Choroid plexus epithelial cell (primary cell): ENCODE measurements at regions not wholly inside any gene's neighbourhood (a gene's known extent, or its start where the extent isn't known, plus 50 kb on each side); places are given as distances from the start of the nearest gene placed in this dataset.

ENCODE experiments used
- DNase-seq: peaks from one replicate; pipeline ENCODE4 v3.0.0-alpha.2; 2010; ENCODE audit warnings: low read depth
- H3K4me3 ChIP-seq: 2 replicates; pipeline ENCODE4 v1.5.1; 2011; ENCODE audit warnings: low read depth, mild to moderate bottlenecking, control low read depth, low read length, moderate library complexity
- TF ChIP-seq, protein P1 (sequence below): conservative IDR thresholded peaks from 2 replicates; pipeline ENCODE4 v1.5.1; 2011; ENCODE audit warnings: low read depth, mild to moderate bottlenecking, control low read depth, inconsistent platforms, low read length, moderate library complexity

DNA sequence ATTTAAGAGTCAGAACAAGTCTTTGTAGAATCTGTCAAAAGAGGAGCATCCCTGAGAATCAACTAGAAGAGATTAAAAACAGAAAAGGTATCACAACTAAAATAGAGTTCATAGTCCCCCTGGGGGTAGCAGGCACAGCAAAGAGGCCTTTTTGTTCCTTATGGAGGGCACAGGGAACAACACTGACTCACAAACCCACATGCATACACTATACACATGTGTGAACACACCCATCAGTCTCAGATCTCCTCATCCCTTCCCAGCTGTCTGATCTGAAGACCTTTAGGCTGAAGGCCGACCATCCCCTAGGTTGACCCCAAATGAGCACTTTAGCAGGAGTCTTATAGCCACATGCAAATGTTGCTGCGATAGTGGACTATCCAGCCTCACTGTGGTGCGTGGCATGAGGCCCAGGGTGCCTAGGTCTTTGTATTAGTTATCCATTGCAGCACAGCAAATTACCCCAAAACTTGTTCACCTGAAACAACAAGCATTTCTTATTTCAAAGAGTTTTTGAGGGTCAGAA, 236.7 kb upstream of the EGLN3 start:
- no peak overlapping the region for H3K4me3 ChIP-seq
- TF ChIP-seq, protein P1, sequence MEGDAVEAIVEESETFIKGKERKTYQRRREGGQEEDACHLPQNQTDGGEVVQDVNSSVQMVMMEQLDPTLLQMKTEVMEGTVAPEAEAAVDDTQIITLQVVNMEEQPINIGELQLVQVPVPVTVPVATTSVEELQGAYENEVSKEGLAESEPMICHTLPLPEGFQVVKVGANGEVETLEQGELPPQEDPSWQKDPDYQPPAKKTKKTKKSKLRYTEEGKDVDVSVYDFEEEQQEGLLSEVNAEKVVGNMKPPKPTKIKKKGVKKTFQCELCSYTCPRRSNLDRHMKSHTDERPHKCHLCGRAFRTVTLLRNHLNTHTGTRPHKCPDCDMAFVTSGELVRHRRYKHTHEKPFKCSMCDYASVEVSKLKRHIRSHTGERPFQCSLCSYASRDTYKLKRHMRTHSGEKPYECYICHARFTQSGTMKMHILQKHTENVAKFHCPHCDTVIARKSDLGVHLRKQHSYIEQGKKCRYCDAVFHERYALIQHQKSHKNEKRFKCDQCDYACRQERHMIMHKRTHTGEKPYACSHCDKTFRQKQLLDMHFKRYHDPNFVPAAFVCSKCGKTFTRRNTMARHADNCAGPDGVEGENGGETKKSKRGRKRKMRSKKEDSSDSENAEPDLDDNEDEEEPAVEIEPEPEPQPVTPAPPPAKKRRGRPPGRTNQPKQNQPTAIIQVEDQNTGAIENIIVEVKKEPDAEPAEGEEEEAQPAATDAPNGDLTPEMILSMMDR: no peak
- DNase-seq: no peak

DNA sequence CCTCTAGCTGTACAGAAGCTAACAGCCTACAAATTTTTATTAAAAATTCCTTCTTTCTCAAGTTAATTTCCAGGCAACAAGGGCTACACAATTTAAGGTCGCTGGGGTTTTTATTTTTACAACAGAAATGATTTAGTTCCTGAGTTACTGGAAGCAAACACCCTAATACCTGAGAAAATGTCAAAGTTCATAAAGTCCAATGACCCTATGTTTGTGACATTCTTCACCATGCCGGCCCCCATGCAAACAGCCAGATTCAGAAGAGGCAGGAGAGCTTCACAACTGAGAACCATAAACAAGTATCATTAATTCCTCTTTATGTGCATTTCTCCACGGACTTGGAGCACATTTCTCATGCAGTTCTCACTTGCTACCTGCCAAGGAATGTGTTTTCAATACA, 236.2 kb upstream of the EGLN3 start:
- H3K4me3 ChIP-seq: no peak overlapping the region
- TF ChIP-seq, protein P1: no peak
- DNase-seq: no peak

DNA sequence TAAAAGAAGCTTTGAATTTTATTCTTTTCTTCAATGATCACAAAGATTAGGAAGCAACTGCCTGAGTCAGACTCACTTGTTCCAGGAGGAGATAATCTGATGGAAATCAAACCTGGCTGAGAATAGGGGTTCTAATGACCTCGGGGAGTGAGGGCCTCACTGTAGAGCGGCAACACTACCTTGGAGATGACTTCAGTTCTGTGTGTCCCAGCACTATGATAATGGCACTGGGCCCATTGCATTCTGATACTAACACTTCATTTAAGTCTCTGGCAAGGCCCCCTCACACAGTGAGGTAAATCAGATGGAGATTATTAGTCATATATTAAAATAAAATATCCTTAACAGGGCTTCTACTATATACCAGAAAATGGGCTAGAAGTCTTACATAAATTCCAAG, 233.3 kb upstream of the EGLN3 start:
- no peak for DNase-seq
- H3K4me3 ChIP-seq: no peak overlapping the region
- TF ChIP-seq, protein P1: no peak

DNA sequence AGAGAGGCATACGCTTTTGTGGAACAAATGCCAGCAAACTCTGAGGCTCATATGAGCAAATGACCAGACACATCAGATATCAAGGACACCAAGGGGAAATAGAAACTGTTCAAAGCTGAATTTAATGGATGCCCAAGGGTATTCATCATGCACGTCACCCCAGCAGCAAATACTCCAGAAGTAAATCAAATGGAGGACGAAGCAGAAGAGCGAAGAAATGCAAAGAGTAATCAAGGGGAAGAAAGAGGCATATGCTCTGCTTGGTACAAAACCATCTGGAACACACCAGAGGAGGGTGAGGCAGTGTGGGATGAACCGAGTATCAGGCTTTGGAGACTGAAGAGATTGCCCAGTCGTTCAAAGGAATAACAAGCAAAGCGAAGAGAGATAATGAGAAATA, 232.6 kb upstream of the EGLN3 start:
- TF ChIP-seq, protein P1: no peak
- no peak overlapping the region for H3K4me3 ChIP-seq
- DNase-seq: no peak

DNA sequence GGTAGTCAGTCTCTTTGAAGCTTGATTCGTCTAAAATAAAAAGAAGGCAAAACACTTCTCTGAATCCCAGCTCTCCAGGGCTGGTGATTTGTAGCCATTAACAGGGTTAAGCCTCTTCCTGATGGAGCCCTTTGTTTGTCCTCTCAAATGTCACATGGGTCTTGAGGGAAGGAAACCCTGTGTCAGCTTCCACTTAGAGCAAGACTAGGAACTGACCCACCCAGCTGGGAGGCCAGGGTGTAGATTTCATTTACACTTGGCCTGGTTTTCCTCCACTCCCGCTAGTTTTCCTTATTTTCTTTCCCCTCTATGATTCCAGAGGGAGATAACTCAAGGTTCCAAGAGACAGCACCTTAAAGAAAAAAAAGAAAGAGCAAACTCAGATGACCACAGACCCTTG, 230.5 kb upstream of the EGLN3 start:
- TF ChIP-seq, protein P1: no peak
- H3K4me3 ChIP-seq: no peak overlapping the region
- DNase-seq: no peak

DNA sequence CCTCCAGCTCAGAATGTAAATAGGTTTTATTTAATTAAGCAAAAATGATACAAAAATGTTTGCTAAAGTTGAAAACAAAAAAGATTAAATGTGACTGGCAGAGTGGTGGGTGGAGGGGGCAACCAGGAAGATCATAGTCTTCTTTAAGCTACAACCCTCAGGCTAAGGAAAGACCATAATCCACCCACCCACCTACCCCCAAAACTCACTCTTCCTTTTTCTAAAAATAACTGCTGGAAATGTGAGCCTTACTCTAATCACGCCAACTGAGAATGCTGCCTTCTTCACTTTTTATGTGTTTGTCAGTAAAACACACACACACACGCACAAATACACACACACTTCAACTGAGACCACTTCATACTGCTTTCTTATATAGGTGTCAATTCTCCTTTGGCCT, 230.0 kb upstream of the EGLN3 start:
- TF ChIP-seq, protein P1: no peak
- no peak overlapping the region for H3K4me3 ChIP-seq
- no peak for DNase-seq

DNA sequence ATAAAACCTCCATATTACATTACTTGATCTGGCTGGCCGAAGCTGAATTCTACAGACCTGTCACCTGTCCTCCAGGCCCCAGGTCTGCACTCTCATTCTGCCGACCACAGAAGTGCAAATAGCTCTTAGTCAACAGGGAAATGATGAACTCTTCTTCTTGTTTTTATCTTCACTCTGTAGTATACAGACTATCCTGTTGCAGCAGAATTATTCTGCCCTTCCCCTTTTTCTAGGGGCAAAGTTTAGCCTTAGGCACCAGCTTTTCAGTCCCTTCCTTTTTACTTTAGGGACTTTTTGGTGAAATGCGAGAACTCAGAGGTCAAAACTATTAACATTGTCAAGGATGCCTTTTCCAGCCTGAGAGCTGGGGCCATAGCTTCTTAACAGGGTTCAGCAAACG, 229.6 kb upstream of the EGLN3 start:
- no peak overlapping the region for H3K4me3 ChIP-seq
- no peak for DNase-seq
- TF ChIP-seq, protein P1: no peak
